GM19035 (cell line): ENCODE measurements at regions not wholly inside any gene's neighbourhood (a gene's known extent, or its start where the extent isn't known, plus 50 kb on each side); places are given as distances from the start of the nearest gene placed in this dataset.
"Not testable (repeated sequence)": the region's sequence is repeated elsewhere in the genome, so short reads cannot be mapped to it uniquely, and the experiment has no call there.

Experiments used
- ATAC-seq: cut with Tn5 transposase; IDR thresholded peaks from one replicate; pipeline ENCODE4 v1.9.1; 2021; ENCODE audit not compliant: unreplicated experiment

GRCh38 chr19:27962264-27962663 lies 1250.7 kb downstream of the UQCRFS1 start:
- ATAC-seq: no peak

- no peak for ATAC-seq
Observed at GRCh38 chr19:27955485-27956480, 1257.2 kb downstream of the UQCRFS1 start.

DNA sequence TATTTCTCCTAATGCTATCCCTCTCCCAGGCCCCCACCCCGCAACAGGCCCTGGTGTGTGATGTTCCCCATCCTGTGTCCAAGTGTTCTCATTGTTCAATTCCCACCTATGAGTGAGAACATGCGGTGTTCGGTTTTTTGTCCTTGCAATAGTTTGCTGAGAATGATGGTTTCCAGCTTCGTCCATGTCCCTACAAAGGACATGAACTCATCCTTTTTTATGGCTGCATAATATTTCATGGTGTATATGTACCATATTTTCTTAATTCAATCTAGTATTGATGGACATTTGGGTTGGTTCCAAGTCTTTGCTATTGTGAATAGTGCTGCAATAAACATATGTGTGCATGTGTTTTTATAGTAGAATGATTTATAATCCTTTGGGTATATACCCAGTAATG lies 1270.3 kb downstream of the UQCRFS1 start:
- ATAC-seq: not testable (repeated sequence)

GRCh38 chr19:27936139-27936538 lies 1276.8 kb downstream of the UQCRFS1 start:
- ATAC-seq: no peak

DNA sequence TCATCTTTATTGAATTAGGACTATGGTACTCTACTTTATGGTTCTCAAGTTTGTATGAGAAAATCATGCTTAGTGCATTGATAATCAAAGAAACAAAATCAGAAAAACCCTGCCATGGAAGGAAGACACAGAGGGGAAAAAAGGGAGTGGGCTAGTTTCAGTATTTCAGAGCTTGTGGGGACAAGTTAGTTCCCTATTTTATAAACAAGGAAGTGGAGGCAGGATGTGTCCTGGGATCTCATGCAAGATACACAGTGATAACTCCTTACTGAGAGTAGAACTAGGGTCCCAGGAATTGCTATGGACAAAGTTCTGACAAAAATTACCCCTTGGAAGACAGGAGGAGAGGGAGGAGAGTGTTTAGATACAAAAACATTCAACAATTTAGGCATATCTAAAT lies 1277.3 kb downstream of the UQCRFS1 start:
- no peak for ATAC-seq

DNA sequence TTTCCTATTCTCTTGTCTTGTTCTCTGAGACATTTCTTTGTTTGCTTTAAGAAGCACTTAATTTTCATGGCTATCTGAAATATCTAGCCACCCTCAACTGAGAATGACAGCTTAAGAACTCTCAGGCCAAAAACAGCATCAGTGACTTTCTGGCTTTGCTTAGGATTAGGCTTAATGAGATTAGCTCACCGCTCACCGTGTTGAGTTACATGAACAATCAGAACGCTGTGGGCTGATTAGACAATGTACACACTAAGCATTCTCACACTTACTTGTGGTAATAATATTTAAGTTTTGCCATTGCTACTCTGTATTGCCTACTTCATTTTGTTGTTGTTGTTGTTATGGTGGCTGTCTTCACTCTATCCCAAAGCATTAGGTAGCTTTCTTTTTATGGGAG lies 1283.6 kb downstream of the UQCRFS1 start:
- ATAC-seq: no peak

DNA sequence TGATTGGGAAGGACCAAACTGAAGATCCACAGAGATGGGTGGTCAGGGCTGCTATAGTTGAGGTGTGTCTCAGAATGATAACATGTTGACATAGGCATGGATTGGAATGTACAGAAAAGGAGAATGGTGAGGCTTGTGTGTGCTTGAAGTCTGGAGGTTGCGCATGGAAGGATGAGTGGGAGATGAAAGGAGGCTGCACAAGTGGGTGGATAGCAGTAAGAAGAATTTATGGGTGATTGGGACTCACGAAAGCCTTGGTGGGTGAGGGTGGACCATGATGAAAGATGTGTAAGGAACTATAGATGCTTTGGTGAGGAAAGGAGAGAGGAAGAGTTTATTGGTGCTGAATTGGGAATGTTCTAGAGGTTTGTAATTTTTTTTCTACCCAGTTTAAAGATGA lies 1287.7 kb downstream of the UQCRFS1 start:
- no peak for ATAC-seq

GRCh38 chr19:27922970-27923369 lies 1290.0 kb downstream of the UQCRFS1 start:
- no peak for ATAC-seq

- no peak for ATAC-seq
Observed at GRCh38 chr19:27920774-27921173, 1292.2 kb downstream of the UQCRFS1 start.

GRCh38 chr19:27918818-27919217 lies 1294.1 kb downstream of the UQCRFS1 start:
- ATAC-seq: no peak

GRCh38 chr19:27911122-27911898 lies 1301.6 kb downstream of the UQCRFS1 start:
- no peak for ATAC-seq

DNA sequence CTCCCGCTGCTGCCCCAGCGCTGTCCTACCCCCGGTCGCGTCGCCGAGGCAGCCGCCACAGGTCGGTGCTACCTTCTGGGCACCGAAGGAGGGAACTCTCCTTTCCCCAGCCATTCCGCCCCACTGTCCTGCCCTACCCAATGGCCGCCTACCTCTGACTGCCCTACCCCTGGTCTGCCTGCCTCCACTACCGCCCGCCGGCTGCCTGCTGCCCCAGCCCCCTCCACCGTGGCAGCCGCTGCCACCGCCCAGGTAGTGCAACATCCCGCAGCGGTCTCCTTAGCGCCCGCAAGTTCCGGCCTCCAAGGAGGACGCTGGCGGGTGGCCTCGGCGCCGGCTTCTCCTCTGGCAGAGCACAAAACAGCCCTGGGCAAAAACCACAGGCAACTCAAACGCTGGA lies 1303.1 kb downstream of the UQCRFS1 start:
- ATAC-seq: no peak

GRCh38 chr19:27909185-27909840 lies 1303.6 kb downstream of the UQCRFS1 start:
- ATAC-seq: no peak

DNA sequence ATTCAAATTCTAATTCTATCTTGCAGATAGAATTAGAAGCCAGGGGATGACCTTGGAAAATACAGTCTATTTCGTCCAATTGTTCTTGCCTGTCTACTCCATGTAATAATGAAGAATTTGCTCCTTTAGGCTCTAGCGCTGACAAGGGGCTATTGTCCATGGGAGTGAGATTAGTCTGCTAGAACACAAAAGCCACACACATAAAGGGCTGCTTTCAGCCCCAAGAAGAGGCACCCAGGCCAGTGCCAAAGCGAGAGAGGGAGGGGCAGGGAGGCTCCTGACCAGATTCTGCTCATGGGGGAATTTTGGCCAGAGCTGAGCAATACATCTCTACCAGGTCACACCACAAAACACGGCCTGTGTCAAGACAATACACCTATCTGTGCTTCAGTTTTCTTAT lies 1306.9 kb downstream of the UQCRFS1 start:
- no peak for ATAC-seq

DNA sequence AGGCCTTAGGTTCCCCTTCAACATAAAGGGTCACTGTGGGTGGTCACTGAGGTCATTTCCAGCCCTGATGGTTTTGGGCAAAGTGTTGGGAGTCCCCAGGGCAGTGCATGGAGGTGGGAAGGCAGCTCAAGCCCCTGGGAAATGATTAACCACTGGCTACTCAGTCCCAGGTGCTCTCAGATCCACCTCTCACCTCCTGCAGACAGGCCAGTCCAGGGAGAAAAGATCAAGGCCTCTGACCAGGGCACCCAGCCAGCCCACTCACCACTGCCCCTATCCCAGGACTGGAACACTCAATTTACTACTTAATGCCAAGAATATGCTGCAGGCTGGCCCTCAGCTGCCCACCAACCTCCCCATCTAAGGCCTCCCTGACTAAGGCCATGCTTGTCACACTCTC lies 1307.9 kb downstream of the UQCRFS1 start:
- no peak for ATAC-seq

DNA sequence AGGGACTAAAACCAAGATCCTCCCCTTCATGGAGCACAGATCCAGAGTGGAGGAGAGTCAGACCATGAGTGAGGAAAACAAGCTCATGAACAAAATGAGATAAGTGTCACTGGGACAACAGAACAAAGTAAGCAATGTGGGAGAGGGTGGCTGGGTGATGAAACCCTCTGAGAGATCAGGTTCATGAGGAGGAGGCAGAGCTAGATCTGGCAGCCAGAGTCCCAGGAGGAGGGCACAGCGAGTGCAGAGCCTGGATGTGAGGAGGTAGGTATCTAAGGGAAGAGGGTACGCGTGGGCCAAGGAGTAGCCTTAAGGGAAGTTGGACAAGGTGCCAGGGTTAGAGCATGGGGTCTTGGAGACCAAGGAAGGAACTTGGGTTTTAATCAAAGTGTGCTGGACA lies 1311.9 kb downstream of the UQCRFS1 start:
- ATAC-seq: no peak

GRCh38 chr19:27896091-27896490 lies 1316.9 kb downstream of the UQCRFS1 start:
- no peak for ATAC-seq

GRCh38 chr19:27894906-27895754 lies 1317.8 kb downstream of the UQCRFS1 start:
- no peak for ATAC-seq

DNA sequence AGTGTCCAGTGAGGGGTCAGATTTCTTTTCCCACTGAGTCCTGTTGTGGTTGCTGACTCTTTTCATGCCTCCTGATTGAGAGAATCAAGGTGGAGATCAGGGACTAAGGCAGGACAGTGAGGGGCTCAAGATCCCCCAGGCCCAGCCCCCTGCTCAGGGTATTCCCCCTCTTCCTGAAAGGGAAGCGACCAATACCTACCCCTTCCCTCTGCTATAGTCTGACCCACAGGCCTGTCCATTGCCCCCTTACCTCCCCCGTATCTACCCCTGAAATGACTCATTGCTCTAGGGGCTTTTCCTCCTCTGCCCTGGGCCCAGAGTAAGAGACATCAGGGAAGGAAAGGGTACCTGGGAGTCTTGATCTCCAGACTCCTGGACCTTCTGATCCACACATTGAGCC lies 1320.5 kb downstream of the UQCRFS1 start:
- ATAC-seq: no peak

GRCh38 chr19:27891411-27891810 lies 1321.5 kb downstream of the UQCRFS1 start:
- no peak for ATAC-seq

GRCh38 chr19:27890696-27891095 lies 1322.3 kb downstream of the UQCRFS1 start:
- no peak for ATAC-seq
